GM23338 (cell line): ENCODE measurements at regions not wholly inside any gene's neighbourhood (a gene's known extent, or its start where the extent isn't known, plus 50 kb on each side); places are given as distances from the start of the nearest gene placed in this dataset.

Experiments used
- ATAC-seq: fragments of 200-7000 bp; cut with Tn5 transposase; 3 replicates; pipeline ENCODE4 v1.9.1; 2020
- DNase-seq: peaks from one replicate; pipeline ENCODE4 v3.0.0-alpha.2; 2015; ENCODE audit warnings: low spot score
- H2AFZ ChIP-seq: fragments of 200-600 bp; sonication (generic); 2 replicates; pipeline ENCODE4 v1.8.0; 2016; ENCODE audit warnings: antibody characterized with exemption, mild to moderate bottlenecking, moderate library complexity
- H3F3A ChIP-seq: fragments of 200-600 bp; sonication (generic); replicated peaks from 2 replicates; pipeline ENCODE4 v1.8.0; 2017; ENCODE audit warnings: antibody characterized with exemption, mixed run types, low read depth
- H3K27ac ChIP-seq: fragments of 200-600 bp; sonication (generic); 2 replicates; pipeline ENCODE4 v1.6.1; 2016; ENCODE audit warnings: low read depth
- H3K27me3 ChIP-seq: fragments of 200-600 bp; sonication (generic); 2 replicates; pipeline ENCODE4 v1.8.0; 2016; ENCODE audit warnings: mild to moderate bottlenecking, mixed run types, moderate library complexity; ENCODE audit not compliant: insufficient read depth
- H3K36me3 ChIP-seq: fragments of 200-600 bp; sonication (generic); 2 replicates; pipeline ENCODE4 v1.8.0; 2016; ENCODE audit warnings: mild to moderate bottlenecking; ENCODE audit not compliant: insufficient read depth
- H3K4me1 ChIP-seq: fragments of 200-600 bp; sonication (generic); 2 replicates; pipeline ENCODE4 v1.8.0; 2016; ENCODE audit warnings: mild to moderate bottlenecking, moderate library complexity; ENCODE audit not compliant: insufficient read depth
- H3K4me2 ChIP-seq: fragments of 200-600 bp; sonication (generic); 2 replicates; pipeline ENCODE4 v1.7.1; 2017; ENCODE audit warnings: mixed run types
- H3K4me3 ChIP-seq: fragments of 200-600 bp; sonication (generic); 2 replicates; pipeline ENCODE4 v1.6.1; 2016; ENCODE audit warnings: mixed run types
- H3K79me2 ChIP-seq: fragments of 200-600 bp; sonication (generic); replicated peaks from 2 replicates; pipeline ENCODE4 v1.8.0; 2017; ENCODE audit warnings: mild to moderate bottlenecking; ENCODE audit not compliant: insufficient read depth
- H3K9me2 ChIP-seq: fragments of 200-600 bp; sonication (generic); 2 replicates; pipeline ENCODE4 v1.8.0; 2017; ENCODE audit not compliant: insufficient read depth
- H4K20me1 ChIP-seq: fragments of 200-600 bp; sonication (generic); replicated peaks from 2 replicates; pipeline ENCODE4 v1.8.0; 2017; ENCODE audit warnings: mild to moderate bottlenecking; ENCODE audit not compliant: insufficient read depth
- H3K27ac Mint-ChIP-seq: 2 replicates; pipeline ENCODE4 v1.8.0; 2020; ENCODE audit warnings: inconsistent platforms, mild to moderate bottlenecking, moderate library complexity, mixed read lengths
- H3K27me3 Mint-ChIP-seq: 3 replicates; pipeline ENCODE4 v1.8.0; 2022; ENCODE audit warnings: low read depth, mild to moderate bottlenecking, moderate library complexity, mixed read lengths, inconsistent platforms; ENCODE audit not compliant: insufficient read depth, poor library complexity
- H3K36me3 Mint-ChIP-seq: 3 replicates; pipeline ENCODE4 v1.8.0; 2021; ENCODE audit warnings: low read depth, mild to moderate bottlenecking, inconsistent platforms, moderate library complexity, mixed read lengths
- H3K4me1 Mint-ChIP-seq: 3 replicates; pipeline ENCODE4 v1.8.0; 2020; ENCODE audit warnings: mild to moderate bottlenecking, inconsistent platforms, mixed read lengths
- H3K4me3 Mint-ChIP-seq: 3 replicates; pipeline ENCODE4 v1.8.0; 2021; ENCODE audit warnings: moderate library complexity, mild to moderate bottlenecking, inconsistent platforms, mixed read lengths
- H3K9me3 Mint-ChIP-seq: 3 replicates; pipeline ENCODE4 v1.8.0; 2020; ENCODE audit warnings: moderate library complexity, mild to moderate bottlenecking, inconsistent platforms, mixed read lengths
- CREB1 ChIP-seq: fragments of 250-450 bp; sonication (Bioruptor Pico); IDR thresholded peaks from 2 replicates; pipeline ENCODE4 v1.5.0; 2020; ENCODE audit warnings: low read depth, mild to moderate bottlenecking, moderate library complexity
- CTCF ChIP-seq, 2 experiments: fragments of 200-600 bp in 1 of 2; sonication (generic) in 1 of 2; conservative IDR thresholded peaks; 2 replicates each; pipeline versions ENCODE4 v1.5.1 to v1.6.1; 2016 to 2017; ENCODE audit warnings: antibody characterized with exemption in 2 of 2, low read depth in 2 of 2, mild to moderate bottlenecking in 2 of 2, moderate library complexity in 1 of 2
- ETS1 ChIP-seq: IDR thresholded peaks from 2 replicates; pipeline ENCODE4 v1.6.1; 2016; ENCODE audit warnings: antibody characterized with exemption
- EZH2 ChIP-seq: fragments of 200-600 bp; sonication (generic); IDR thresholded peaks from one replicate; pipeline ENCODE4 v1.8.0; 2017; ENCODE audit warnings: antibody characterized with exemption, mild to moderate bottlenecking, low read depth; ENCODE audit not compliant: unreplicated experiment
- EZH2phosphoT487 ChIP-seq: fragments of 200-600 bp; sonication (generic); IDR thresholded peaks from one replicate; pipeline ENCODE4 v1.8.1; 2018; ENCODE audit warnings: antibody characterized with exemption; ENCODE audit not compliant: unreplicated experiment
- JUNB ChIP-seq: IDR thresholded peaks from one replicate; pipeline ENCODE4 v1.6.1; 2016; ENCODE audit warnings: antibody characterized with exemption; ENCODE audit not compliant: unreplicated experiment
- NANOG ChIP-seq: IDR thresholded peaks from 2 replicates; pipeline ENCODE4 v1.6.1; 2016; ENCODE audit warnings: antibody characterized with exemption, borderline replicate concordance
- POLR2AphosphoS5 ChIP-seq: IDR thresholded peaks from 2 replicates; pipeline ENCODE4 v1.6.1; 2016; ENCODE audit warnings: antibody characterized with exemption, low read depth
- REST ChIP-seq: IDR thresholded peaks from one replicate; pipeline ENCODE4 v1.6.1; 2018; ENCODE audit warnings: antibody characterized with exemption; ENCODE audit not compliant: unreplicated experiment
- STAT1 ChIP-seq: IDR thresholded peaks from one replicate; pipeline ENCODE4 v1.6.1; 2016; ENCODE audit warnings: antibody characterized with exemption; ENCODE audit not compliant: unreplicated experiment
- ZNF114 ChIP-seq: fragments of 250-450 bp; sonication (Bioruptor Pico); IDR thresholded peaks from 2 replicates; pipeline ENCODE4 v1.5.0; 2020; ENCODE audit warnings: mild to moderate bottlenecking, moderate library complexity
- ZNF331 ChIP-seq: fragments of 250-450 bp; sonication (Bioruptor Pico); IDR thresholded peaks from 2 replicates; pipeline ENCODE4 v1.5.0; 2020; ENCODE audit warnings: low read depth, mild to moderate bottlenecking, moderate library complexity

GRCh38 chr7:113307147-113307546 lies 188.8 kb upstream of the SMIM30 start (continued):
- TF ChIP-seq REST, result no peak
- no peak for TF ChIP-seq EZH2
- no peak for TF ChIP-seq STAT1
- no peak for TF ChIP-seq CTCF (conservative IDR thresholded peaks at IDR 0.05; ENCODE audit: low read depth in 2 of 2)
- no peak for TF ChIP-seq ETS1
- TF ChIP-seq EZH2phosphoT487, result no peak

GRCh38 chr7:113306302-113306701 lies 187.9 kb upstream of the SMIM30 start:
- Mint-ChIP-seq H3K27ac (no peak overlapping the region), H3K27me3 (no peaks in the 10 kb centered on the region), H3K4me3 (no peak overlapping the region), H3K36me3 (no peaks in the 10 kb centered on the region), H3K4me1 (no peaks in the 10 kb centered on the region), H3K9me3 (peaks cover 3% of the 10 kb centered on the region; the same call in 2 of the 3 replicates)
- Histone ChIP-seq H3K4me1 (no peaks in the 10 kb centered on the region), H3K27me3 (no peaks in the 10 kb centered on the region), H3K4me3 (no peak overlapping the region), H2AFZ (no peak overlapping the region), H4K20me1 (no peaks in the 10 kb centered on the region), H3K4me2 (no peak overlapping the region), H3K36me3 (no peaks in the 10 kb centered on the region), H3F3A (no peaks in the 10 kb centered on the region), H3K79me2 (no peaks in the 10 kb centered on the region), H3K9me2 (no peaks in the 10 kb centered on the region), H3K27ac (no peak overlapping the region)
- ATAC-seq (no peak), DNase-seq (no peak)
- TF ChIP-seq ETS1 (no peak), CREB1 (CRISPR knock-in tag) (no peak), REST (no peak), ZNF114 (CRISPR knock-in tag) (no peak), POLR2AphosphoS5 (no peak), EZH2 (no peak), STAT1 (no peak), CTCF (conservative IDR thresholded peaks at IDR 0.05; ENCODE audit: low read depth in 2 of 2) (no peak), ZNF331 (CRISPR knock-in tag) (no peak), NANOG (no peak), JUNB (no peak)
